H9 (cell line): ENCODE measurements at regions not wholly inside any gene's neighbourhood (a gene's known extent, or its start where the extent isn't known, plus 50 kb on each side); places are given as distances from the start of the nearest gene placed in this dataset.

Source experiments
- DNase-seq: peaks from one replicate; pipeline ENCODE4 v3.0.0-alpha.2; 2017
- H2AFZ ChIP-seq: one replicate; pipeline ENCODE4 v1.6.1; 2013; ENCODE audit warnings: mild to moderate bottlenecking, low read length, control low read depth, moderate library complexity
- H2AK5ac ChIP-seq: 2 replicates; pipeline ENCODE4 v1.6.1; 2013; ENCODE audit warnings: low read length, control low read depth, mixed read lengths; ENCODE audit not compliant: insufficient read length
- H2BK120ac ChIP-seq: one replicate; pipeline ENCODE4 v1.6.1; 2013; ENCODE audit warnings: low read depth, mild to moderate bottlenecking, low read length, control low read depth, inconsistent platforms; ENCODE audit not compliant: poor library complexity, severe bottlenecking
- H2BK12ac ChIP-seq: 2 replicates; pipeline ENCODE4 v1.6.1; 2013; ENCODE audit warnings: low read length, control low read depth, mixed read lengths, low read depth; ENCODE audit not compliant: insufficient read length
- H2BK15ac ChIP-seq: 2 replicates; pipeline ENCODE4 v1.6.1; 2013; ENCODE audit warnings: low read depth, low read length, control low read depth
- H2BK20ac ChIP-seq: one replicate; pipeline ENCODE4 v1.6.1; 2013; ENCODE audit warnings: low read depth, mild to moderate bottlenecking, low read length, control low read depth, inconsistent platforms; ENCODE audit not compliant: poor library complexity, severe bottlenecking
- H2BK5ac ChIP-seq: 2 replicates; pipeline ENCODE4 v1.6.1; 2013; ENCODE audit warnings: low read length, control low read depth, mixed read lengths; ENCODE audit not compliant: insufficient read length
- H3K14ac ChIP-seq: 2 replicates; pipeline ENCODE4 v1.6.1; 2013; ENCODE audit warnings: low read length, control low read depth; ENCODE audit not compliant: insufficient read depth
- H3K18ac ChIP-seq: 2 replicates; pipeline ENCODE4 v1.6.1; 2013; ENCODE audit warnings: low read depth, mild to moderate bottlenecking, mixed read lengths, low read length, control low read depth; ENCODE audit not compliant: insufficient read length
- H3K23ac ChIP-seq: 2 replicates; pipeline ENCODE4 v1.6.1; 2013; ENCODE audit warnings: low read length, control low read depth, mixed read lengths, low read depth; ENCODE audit not compliant: insufficient read length
- H3K23me2 ChIP-seq: 2 replicates; pipeline ENCODE4 v1.6.1; 2013; ENCODE audit warnings: low read depth, mild to moderate bottlenecking, mixed read lengths, low read length, control low read depth; ENCODE audit not compliant: insufficient read length, poor library complexity, severe bottlenecking
- H3K27ac ChIP-seq: 2 replicates; pipeline ENCODE4 v1.5.1; 2013; ENCODE audit warnings: low read length, control low read depth, mixed read lengths, low read depth; ENCODE audit not compliant: insufficient read length
- H3K27me3 ChIP-seq: 2 replicates; pipeline ENCODE4 v1.6.1; 2013; ENCODE audit warnings: low read length, control low read depth, inconsistent platforms; ENCODE audit not compliant: insufficient read depth
- H3K4ac ChIP-seq: 2 replicates; pipeline ENCODE4 v1.6.1; 2013; ENCODE audit warnings: low read depth, mild to moderate bottlenecking, control low read depth, inconsistent platforms, low read length, moderate library complexity
- H3K4me1 ChIP-seq: 2 replicates; pipeline ENCODE4 v1.6.1; 2013; ENCODE audit warnings: low read length, control low read depth, inconsistent platforms; ENCODE audit not compliant: insufficient read depth
- H3K4me2 ChIP-seq: 2 replicates; pipeline ENCODE4 v1.6.1; 2013; ENCODE audit warnings: low read length, control low read depth, mixed read lengths; ENCODE audit not compliant: insufficient read length, insufficient read depth
- H3K56ac ChIP-seq: 2 replicates; pipeline ENCODE4 v1.6.1; 2013; ENCODE audit warnings: low read depth, mild to moderate bottlenecking, mixed read lengths, low read length, control low read depth; ENCODE audit not compliant: insufficient read length
- H3K79me1 ChIP-seq: 2 replicates; pipeline ENCODE4 v1.6.1; 2013; ENCODE audit warnings: low read depth, mild to moderate bottlenecking, moderate library complexity, low read length, control low read depth, inconsistent platforms; ENCODE audit not compliant: insufficient read depth, poor library complexity, severe bottlenecking
- H3K79me2 ChIP-seq: 2 replicates; pipeline ENCODE4 v1.6.1; 2013; ENCODE audit warnings: low read length, control low read depth, inconsistent platforms; ENCODE audit not compliant: insufficient read depth
- H3K9ac ChIP-seq: 2 replicates; pipeline ENCODE4 v1.6.1; 2013; ENCODE audit warnings: low read length, control low read depth, mixed read lengths; ENCODE audit not compliant: insufficient read length; ENCODE audit errors: extremely low read depth
- H3K9me3 ChIP-seq: one replicate; pipeline ENCODE4 v1.6.1; 2013; ENCODE audit warnings: low read depth, low read length, inconsistent platforms; ENCODE audit not compliant: control insufficient read depth
- H3T11ph ChIP-seq: one replicate; pipeline ENCODE4 v1.6.1; 2013; ENCODE audit warnings: mild to moderate bottlenecking, low read length, control low read depth, inconsistent platforms
- H4K20me1 ChIP-seq: one replicate; pipeline ENCODE4 v1.6.1; 2013; ENCODE audit not compliant: control insufficient read depth, insufficient read length, insufficient read depth
- H4K5ac ChIP-seq: 2 replicates; pipeline ENCODE4 v1.6.1; 2013; ENCODE audit warnings: low read depth, mild to moderate bottlenecking, mixed read lengths, low read length, control low read depth; ENCODE audit not compliant: insufficient read length
- H4K8ac ChIP-seq: replicated peaks from 2 replicates; pipeline ENCODE4 v1.6.1; 2013; ENCODE audit warnings: low read length, control low read depth, mixed read lengths, low read depth; ENCODE audit not compliant: insufficient read length
- H4K91ac ChIP-seq: 2 replicates; pipeline ENCODE4 v1.6.1; 2013; ENCODE audit warnings: low read depth, mild to moderate bottlenecking, moderate library complexity, mixed read lengths, low read length, control low read depth; ENCODE audit not compliant: insufficient read length
- H3K27ac Mint-ChIP-seq, 3 experiments: 2 replicates in 2 of 3; 3 replicates in 1 of 3; pipeline ENCODE4 v1.8.0; 2020 to 2021; ENCODE audit warnings: mixed read lengths in 3 of 3, mild to moderate bottlenecking in 1 of 3, moderate library complexity in 1 of 3
- H3K27me3 Mint-ChIP-seq: 2 replicates; pipeline ENCODE4 v1.8.0; 2021; ENCODE audit warnings: low read depth, mild to moderate bottlenecking, moderate library complexity, mixed read lengths
- H3K36me3 Mint-ChIP-seq, 3 experiments: 2 replicates in 2 of 3; 3 replicates in 1 of 3; pipeline ENCODE4 v1.8.0; 2020 to 2021; ENCODE audit warnings: low read depth in 3 of 3, mixed read lengths in 3 of 3; ENCODE audit not compliant: insufficient read depth in 1 of 3
- H3K4me1 Mint-ChIP-seq, 2 experiments: 2 replicates each; pipeline ENCODE4 v1.8.0; 2020; ENCODE audit warnings: mixed read lengths in 2 of 2
- H3K4me3 Mint-ChIP-seq, 2 experiments: 2 replicates in 1 of 2; 3 replicates in 1 of 2; pipeline ENCODE4 v1.8.0; 2020 to 2021; ENCODE audit warnings: mild to moderate bottlenecking in 2 of 2, mixed read lengths in 2 of 2, moderate library complexity in 1 of 2
- H3K9me3 Mint-ChIP-seq, 2 experiments: 2 replicates in 1 of 2; 3 replicates in 1 of 2; pipeline ENCODE4 v1.8.0; 2020; ENCODE audit warnings: mild to moderate bottlenecking in 2 of 2, mixed read lengths in 2 of 2, moderate library complexity in 1 of 2
- CTCF ChIP-seq: fragments of 200-600 bp; sonication (generic); conservative IDR thresholded peaks from 3 replicates; pipeline ENCODE4 v1.8.0; 2021; ENCODE audit warnings: antibody characterized with exemption, mild to moderate bottlenecking
- WGBS: extraction: QIAGEN DNeasy Blood & Tissue Kit; methylation state at CpG from one replicate; pipeline ENCODE4 v1.1.7; 2013; ENCODE audit warnings: missing lambda C conversion rate, low lambda C conversion rate, mixed read lengths; ENCODE audit not compliant: insufficient read length; ENCODE audit errors: extremely low coverage; 5-methylcytosine and 5-hydroxymethylcytosine counted together

DNA sequence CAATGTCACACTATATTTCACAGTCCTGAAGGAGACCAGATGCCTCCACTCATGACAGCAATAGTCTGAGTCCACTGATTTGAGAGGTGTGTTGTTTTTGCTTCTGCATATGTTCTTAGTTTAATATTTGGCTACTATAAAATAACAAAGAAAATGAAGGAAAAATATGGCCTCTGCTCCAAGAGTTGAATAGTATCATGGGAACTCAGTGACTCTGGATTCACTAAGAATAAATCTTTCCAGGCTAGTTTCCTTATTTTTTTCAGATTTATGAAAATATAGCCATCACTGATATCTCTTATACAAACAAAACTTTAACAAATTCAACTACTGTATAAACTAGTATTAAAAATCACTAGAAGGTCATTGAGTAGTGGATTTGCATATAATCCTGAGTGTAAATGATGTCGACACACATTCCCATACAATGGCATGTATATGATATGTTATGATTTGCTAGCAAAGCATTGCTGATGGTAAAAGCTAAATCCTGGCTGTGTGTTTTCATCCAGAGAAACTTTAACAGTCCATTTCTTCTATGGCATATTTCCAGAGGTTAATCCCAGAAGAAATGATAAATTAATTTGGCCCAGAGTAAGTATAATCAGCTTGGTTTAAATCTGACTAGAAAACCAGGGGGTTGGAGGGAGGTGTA lies 66.0 kb upstream of the VIPR2 start:
- H3K27ac Mint-ChIP-seq, result no peak overlapping the region
- no peak overlapping the region for H2AK5ac ChIP-seq
- H3K56ac ChIP-seq, result no peak overlapping the region
- no peaks in the 10 kb centered on the region for H3K4me1 ChIP-seq
- no peak overlapping the region for H2BK12ac ChIP-seq
- WGBS, result no CpG with 5 or more reads among the region's 1 CpG
- H3K4ac ChIP-seq, result no peak overlapping the region
- H2BK5ac ChIP-seq, result no peak overlapping the region
- no peak overlapping the region for H2BK20ac ChIP-seq
- no peak overlapping the region for H3K27ac ChIP-seq
- H3K4me1 Mint-ChIP-seq, result no peaks in the 10 kb centered on the region
- no peak overlapping the region for H2AFZ ChIP-seq
- H3K4me2 ChIP-seq, result no peak overlapping the region
- no peaks in the 10 kb centered on the region for H3K79me2 ChIP-seq
- H3K4me3 Mint-ChIP-seq, result no peak overlapping the region
- no peaks in the 10 kb centered on the region for H3K9me3 ChIP-seq
- no peaks in the 10 kb centered on the region for H3K27me3 ChIP-seq
- H4K91ac ChIP-seq, result no peak overlapping the region
- no peak overlapping the region for H3T11ph ChIP-seq
- DNase-seq, result no peak
- no peak overlapping the region for H3K23ac ChIP-seq
- no peak overlapping the region for H4K8ac ChIP-seq
- no peaks in the 10 kb centered on the region for H3K23me2 ChIP-seq
- H4K20me1 ChIP-seq, result no peaks in the 10 kb centered on the region
- no peaks in the 10 kb centered on the region for H3K79me1 ChIP-seq
- no peak overlapping the region for H3K18ac ChIP-seq
- peaks cover 4% of the 10 kb centered on the region; the same call in 1 of the 2 replicates for H3K27me3 Mint-ChIP-seq
- H4K5ac ChIP-seq, result no peak overlapping the region
- H2BK120ac ChIP-seq, result no peak overlapping the region
- peaks cover 0 to 57% of the 10 kb centered on the region in 2 experiments; a peak in 2 of 5 replicates for H3K9me3 Mint-ChIP-seq
- H2BK15ac ChIP-seq, result no peak overlapping the region
- TF ChIP-seq CTCF, result no peak
- no peak overlapping the region for H3K14ac ChIP-seq
- H3K9ac ChIP-seq, result no peak overlapping the region
- peaks cover 0 to 26% (median 0%) of the 10 kb centered on the region in 3 experiments; a peak in 2 of 7 replicates for H3K36me3 Mint-ChIP-seq
